Germinal center (tissue), 1 donor: ENCODE measurements at regions not wholly inside any gene's neighbourhood (a gene's known extent, or its start where the extent isn't known, plus 50 kb on each side); places are given as distances from the start of the nearest gene placed in this dataset.
"Not testable (repeated sequence)": the region's sequence is repeated elsewhere in the genome, so short reads cannot be mapped to it uniquely, and the experiment has no call there.

ENCODE experiments used
- DNase-seq: peaks from one replicate; pipeline ENCODE4 v3.0.0; 2012; ENCODE audit warnings: mixed read lengths, low spot score

DNA sequence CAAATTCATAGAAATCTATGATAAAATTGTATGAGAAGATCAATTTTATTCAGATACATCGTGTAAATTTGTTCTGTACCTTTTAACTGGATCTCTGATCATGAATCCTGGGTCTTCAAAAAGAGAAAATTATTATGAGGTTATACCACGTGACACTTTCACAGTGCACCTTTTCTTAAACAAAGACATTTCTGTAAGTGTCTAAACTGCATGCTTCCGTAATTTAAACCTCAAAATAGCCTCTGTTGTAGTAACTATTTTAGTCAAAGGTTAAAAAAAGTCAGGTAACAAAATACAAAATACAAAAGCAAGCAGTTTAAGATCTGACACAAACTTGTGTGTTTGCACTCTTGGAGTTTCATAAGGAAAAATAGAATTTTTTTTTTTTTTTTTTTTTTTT, 171.3 kb downstream of the SPIN4 start:
- not testable (repeated sequence) for DNase-seq

DNA sequence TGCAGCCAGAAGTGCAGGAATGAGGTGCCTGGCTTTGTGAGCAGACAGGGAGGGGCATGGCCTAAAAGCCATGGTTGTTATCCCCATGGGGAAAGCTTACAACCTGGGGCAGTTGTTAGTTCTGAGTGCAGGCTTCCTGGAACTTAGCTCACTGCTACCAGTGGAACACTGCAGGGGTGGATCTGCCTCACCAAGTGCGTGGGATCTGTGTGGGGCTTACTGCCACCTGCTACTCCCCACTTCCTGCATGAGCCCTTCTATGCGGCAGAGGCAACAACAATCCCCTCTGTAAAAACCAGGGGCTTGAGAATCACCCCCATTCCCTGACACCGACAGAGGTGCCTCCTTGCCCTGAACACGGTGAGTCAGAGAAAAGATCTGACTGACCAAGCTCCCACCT, 174.6 kb downstream of the SPIN4 start:
- DNase-seq, result not testable (repeated sequence)

DNA sequence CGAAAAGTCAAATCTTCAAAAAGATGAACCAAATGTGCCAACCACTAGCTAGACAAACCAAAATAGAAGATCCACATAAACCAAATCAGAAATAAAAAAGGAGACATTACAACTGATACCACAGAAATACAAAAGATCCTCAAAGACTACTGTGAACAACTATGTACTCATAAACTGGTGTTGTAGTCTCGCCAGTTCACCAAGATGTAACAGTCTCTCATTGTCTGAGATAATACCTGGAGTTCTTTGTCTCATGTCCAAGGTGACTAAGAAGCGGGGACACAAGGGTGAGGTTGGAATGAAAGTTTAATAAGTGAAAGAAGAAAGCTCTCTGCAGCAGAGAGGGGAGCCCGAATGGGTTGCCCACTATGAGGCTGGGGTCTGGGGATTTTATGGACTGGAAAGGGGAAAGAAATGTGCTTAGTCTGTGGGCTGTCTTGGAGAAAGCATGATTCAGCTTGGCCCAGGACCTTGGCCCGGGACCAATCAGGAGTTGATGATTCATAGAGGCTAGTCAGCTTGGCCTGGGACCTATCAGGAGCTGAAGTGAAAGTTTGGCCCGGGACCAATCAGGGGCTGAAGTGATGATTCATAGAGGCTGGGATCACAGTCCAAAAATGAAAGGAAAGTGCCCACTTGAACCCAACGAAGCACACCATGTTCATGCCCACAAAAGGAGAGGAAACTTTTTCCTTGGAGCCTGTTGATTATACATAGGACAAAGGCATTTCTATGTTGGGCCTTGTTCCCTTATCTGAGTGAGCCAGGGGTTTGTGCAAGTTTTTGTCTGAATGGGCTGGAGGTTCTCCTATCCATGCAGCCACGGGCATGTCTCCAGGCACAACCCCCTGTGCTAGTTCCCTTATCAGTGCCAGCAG, 177.1 kb downstream of the SPIN4 start:
- not testable (repeated sequence) for DNase-seq

DNA sequence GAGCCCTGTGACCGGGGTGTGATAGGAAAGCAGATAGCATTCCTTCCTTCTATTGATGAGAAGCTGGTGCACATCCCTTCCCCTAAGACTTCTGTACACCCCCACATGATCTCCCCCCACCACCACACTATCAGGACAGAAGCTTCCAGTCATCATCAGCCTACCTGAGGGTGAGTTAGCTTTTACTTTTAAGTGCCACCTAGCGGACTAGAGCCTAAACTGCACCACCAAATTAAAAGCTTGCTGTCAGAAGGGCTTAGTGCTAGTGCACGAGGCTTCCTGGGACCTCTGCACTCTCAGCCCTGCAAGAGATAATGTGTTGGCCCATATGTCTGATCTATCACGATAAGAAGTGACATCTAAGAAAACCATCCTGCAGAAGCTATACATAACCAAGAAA, 181.7 kb downstream of the SPIN4 start:
- not testable (repeated sequence) for DNase-seq

DNA sequence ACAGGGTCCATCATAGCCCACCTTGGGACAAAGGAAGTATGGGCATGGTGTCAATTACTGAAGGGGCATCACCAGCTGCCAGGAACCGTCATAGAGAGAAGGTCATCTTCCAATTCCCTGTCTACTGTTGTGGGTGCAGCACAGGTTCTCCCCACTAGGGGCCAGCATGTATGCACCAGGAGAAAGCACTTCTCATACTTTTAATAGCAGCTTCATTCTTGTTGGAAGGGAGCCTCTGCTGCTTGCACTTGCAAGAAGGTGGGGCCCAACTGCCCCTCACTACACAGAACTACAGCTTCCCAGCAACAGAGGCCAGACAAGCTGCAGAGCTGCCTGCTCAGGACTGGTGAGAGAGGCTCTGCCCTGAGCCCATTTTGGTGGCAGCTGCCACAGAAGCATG, 182.2 kb downstream of the SPIN4 start:
- DNase-seq, result not testable (repeated sequence)

DNA sequence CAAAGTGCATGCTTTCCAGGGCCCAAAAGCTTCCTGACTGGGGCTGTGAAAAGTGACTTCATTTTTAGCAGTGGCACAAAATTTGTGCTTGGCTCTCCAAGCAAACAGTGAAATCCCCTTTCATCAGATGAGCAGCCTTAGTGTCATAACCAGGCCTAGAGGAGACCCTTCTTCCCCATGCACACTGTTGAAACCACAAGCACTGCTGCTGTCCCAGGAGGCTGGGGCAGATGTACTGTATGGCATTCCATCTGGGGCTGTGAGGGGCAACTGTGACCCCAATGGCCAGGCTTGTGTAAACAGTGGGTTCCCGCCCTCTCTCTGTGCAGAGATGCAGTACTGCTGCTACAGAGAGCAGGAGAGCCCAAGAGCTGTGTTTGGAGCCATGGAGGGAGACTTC, 184.1 kb downstream of the SPIN4 start:
- DNase-seq, result not testable (repeated sequence)

DNA sequence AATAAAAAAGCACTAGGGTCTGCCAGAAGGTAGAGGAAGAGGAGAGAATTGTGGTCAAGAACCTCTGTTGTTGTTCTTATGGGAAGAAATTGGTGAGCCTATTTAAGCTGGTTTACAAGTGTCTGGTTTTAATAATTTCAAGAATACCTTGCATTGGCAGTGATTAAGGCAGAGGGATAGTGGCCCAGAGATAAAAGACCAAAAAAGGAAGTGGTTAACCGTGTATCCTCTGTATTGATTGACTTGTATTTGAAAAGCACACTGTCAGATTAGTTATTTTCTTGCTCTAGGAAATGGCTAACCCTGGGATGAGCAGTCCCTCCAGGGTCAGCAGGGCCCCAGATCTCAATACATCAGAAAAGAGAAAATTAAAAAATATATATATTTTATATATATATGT, 190.1 kb downstream of the SPIN4 start:
- not testable (repeated sequence) for DNase-seq

DNA sequence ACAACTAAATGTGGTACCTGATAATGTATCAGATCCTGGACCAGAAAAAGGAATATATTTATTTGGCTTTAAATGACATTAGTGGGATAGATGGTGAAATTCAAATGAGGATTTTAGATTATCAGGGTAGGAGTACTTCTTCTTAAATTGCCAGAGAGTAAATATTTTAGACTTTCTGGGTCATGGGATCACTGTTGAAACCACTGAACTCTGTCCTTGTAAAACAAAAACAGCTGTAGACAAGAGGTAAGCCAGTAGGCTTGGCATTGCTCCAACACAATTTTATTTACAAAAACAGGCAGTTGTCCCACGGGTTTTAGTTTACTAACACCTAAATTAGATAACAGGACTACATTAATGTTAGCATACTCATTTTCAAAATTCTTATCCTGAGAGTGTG, 190.8 kb downstream of the SPIN4 start:
- DNase-seq, result not testable (repeated sequence)

DNA sequence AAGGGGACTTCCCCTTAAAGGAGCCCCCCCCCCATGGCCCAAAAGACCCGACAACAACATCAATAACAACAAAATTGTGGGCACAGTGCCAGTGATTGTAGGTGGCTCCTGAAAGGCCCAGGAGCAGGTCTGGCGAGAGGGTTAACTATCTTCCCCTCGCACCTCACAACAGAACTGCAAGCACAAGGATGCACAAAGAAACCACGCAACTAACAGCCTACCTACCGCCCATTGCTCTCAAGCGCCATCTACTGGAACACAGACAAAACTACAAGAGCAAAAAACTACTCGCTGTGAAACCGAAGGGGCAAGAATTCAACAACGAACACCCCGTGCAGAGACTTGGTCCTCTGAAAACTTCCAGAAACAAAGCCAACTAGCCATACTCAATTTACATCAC, 205.6 kb downstream of the SPIN4 start:
- DNase-seq, result not testable (repeated sequence)

DNA sequence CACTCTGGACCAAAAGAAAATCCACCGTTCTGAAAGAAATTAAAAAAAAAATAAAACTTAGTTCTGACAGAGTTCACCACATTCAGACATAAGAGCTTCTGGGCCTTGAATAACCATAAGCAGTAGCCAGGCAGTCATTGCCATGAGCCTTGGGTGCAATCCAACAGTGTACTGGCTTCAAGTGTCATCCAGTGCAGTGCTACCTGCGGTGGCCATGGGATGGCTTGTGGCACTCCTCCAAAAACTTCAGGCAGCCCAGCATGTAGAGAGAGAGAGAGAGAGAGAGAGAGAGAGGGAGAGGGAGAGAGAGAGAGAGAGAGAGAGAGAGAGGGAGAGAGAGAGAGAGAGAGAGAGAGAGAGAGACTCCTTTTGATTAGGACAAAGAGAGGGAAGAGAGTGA, 208.5 kb downstream of the SPIN4 start:
- not testable (repeated sequence) for DNase-seq

DNA sequence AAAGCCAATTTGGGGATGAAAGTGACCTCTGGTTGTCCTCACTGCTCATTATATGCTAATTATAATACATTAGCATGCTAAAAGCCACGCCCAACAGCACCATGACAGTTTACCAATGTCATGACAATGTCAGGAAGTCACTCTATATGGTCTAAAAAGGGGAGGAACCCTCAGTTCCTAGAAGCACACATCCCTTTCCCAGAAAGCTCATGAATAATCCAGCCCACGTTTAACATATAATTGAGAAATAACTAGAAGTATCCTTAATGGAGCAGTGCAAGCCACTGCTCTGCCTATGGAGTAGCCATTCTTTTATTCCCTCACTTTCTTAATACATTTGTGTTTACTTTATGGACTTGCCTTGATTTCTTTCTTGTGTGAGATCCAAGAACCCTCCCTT, 215.3 kb downstream of the SPIN4 start:
- not testable (repeated sequence) for DNase-seq

DNA sequence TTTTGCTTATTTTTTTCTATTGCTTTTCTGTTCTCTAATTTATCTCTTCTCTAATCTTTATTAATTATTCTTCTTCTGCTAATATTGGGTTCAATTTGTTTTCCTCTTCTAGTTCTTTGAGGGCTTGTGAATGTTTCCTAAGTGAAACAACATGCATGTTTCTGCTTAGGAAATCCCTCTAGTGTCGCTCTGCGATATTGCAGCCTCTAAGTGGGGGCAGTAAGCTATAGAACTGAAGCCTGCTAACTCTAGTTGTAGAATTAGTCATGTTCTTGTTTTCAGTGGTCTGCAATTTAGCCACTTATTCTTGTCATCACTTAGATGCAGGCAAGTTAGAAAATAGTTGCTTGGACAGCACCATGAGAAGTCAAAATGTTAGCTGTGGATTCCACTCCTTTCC, 222.6 kb downstream of the SPIN4 start:
- DNase-seq, result no peak

DNA sequence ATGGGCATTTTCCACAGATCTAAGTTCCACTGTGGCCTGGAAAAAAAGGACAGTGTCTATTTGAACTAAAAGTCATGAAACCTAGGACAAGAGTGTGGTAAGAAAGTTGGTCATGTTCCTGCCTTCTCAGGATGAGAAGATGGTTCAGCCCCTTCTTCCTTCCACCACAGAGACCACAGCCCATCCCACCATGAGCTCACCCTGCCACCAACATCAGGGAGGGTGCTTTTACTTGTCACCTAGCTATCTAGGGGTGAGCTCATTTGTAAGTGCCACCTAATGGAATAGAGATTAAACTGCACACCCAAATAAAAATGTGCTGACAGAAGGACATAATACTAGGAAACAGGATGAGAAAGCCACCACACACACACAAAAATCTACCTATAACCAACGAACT, 235.9 kb downstream of the SPIN4 start:
- DNase-seq, result no peak

DNA sequence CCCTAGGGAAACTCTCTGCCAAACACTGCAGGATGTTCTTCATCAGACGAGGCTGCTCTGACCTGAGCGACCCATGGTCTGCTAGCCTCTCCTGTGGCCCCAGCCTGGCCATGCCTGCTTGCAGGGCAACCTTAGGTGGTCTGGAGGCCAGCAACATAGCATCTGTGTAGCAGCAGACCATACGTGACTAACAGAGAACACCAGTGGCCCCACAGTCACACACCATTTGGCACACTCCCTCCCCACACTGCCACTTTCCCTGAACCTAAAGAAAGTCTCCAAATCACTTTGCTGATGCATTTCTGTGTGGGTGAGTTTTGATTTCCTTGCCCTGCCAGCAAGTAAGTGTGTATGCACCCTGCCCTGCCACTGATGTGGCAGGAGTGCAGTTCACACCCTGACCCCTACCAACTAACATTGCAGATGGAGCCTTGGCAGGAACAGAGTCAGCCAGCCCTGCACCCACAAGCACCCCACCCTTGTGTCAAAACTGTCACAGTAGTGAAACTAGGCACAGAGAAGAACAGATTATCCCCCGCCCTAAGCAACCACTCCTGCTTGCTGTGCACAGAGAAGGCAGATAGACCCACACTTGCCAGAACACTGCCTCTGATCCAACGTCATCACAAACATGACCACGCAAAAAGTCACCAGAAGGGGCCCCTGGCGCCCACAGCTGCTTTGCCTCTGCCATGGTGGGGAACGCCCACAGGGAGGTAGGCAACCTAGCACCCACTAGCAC, 249.1 kb downstream of the SPIN4 start:
- no peak for DNase-seq

DNA sequence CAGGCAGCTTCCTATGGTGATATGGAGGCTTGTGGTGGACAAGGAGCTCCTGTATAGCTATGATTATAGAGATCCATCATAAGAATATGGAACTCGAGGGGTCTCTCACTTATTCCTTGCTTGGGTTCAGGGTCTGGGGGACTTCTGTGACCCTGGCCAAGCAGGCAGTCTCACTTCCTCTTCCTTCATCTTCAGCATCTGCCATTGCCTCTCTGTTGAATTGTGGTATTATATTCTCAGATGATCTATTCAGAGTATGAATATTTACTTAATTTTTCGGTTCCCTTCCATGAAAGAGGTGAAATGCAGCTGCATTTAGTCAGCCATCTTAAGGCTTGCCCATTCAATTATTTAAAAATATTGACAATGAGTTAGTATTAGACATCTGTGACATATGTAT, 292.9 kb downstream of the SPIN4 start:
- DNase-seq, result no peak

DNA sequence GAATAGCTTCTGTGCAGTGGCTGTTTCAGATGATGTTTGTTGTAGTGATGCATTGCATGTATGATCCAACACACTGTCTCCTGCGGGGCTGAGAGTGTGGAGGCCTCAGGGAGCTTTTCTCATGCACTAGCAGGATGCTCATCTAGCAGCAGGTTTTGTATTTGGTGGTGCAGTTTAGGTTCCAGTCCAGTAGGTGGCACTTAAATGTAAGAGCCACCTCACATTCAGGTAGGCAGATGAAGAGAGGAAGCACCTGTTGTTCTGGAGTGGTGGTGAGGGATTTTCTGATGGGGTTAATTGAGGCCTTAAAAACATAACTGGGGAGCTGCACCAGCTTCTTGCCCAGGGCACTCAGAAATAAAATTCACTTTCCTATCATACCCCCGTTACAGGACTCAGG, 300.9 kb downstream of the SPIN4 start:
- DNase-seq, result no peak

DNA sequence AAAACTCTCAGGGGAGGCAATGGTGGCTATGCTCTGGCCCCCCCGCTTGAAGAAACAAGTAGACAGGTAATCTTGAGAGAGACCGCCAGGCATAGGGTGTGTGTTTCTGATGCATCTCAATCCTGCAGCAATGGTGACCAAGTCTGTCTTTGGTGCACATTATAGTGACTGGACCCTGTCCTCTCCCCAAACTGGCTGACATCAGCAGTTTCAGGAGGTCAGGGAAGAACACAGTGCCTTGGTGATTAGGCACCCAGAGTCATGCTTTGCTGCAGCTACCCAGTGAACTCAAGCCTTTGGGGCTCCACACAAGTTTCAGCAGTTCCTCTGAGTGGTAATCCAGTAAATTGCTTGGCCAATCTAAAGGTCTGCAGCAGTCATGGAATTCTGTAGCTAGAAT, 318.3 kb downstream of the SPIN4 start:
- no peak for DNase-seq

DNA sequence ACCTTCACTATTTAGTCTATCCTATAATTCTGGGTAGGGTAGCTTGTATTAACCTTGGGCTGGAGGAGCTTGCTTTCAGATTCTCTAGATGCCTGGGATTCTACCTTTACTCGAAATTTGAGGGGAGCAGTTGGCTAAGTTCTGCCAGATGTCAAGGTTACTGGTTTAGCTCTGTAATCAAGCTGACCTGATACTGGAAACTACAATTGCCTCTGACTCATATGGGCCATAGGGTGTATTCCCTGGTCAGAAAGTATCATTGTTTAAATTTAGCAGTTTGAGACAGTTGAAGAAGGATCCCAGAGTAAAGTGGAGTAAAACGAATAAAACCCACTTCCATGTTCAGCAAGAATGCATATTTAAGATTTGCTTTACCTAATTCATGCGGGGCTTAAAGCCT, 337.6 kb downstream of the SPIN4 start:
- DNase-seq, result no peak

DNA sequence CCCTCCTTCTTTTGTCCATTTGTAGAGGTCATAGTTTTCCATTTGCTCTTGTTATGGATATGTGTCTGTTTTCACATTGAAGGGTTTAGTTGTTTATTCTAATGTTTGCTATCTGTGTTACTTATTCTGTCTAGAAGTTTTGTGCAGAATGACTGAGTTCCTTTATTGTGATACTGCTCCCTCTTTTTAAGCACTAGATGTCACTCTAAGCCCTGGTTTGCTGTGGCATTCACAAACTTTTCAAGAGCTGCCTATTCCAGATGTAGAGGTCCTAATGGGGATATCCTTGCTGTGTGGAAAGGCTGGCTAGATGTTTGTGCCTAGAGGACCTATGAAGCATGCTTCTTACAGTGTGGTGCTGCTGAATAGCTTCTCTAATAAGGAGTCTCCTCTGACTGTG, 338.6 kb downstream of the SPIN4 start:
- no peak for DNase-seq

DNA sequence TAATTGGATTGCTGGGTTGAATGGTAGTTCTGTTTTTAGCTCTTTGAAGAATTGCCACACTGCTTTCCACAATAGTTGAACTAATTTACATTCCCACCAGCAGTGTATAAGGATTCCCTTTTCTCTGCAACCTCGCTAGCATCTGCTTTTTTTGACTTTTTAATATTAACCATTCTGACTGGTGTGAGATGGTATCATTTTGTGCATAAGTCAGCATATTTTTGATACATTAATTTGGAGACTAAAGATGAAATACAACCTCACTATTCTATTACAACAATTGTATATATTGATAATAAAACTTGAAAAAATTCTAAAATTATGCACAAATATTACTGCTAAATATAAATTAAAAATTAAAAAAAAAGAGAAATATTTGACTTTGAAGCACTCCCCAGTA, 350.9 kb downstream of the SPIN4 start:
- DNase-seq, result not testable (repeated sequence)
